Neural progenitor cell (in vitro differentiated cells): ENCODE measurements at regions not wholly inside any gene's neighbourhood (a gene's known extent, or its start where the extent isn't known, plus 50 kb on each side); places are given as distances from the start of the nearest gene placed in this dataset.

ENCODE experiments used
- EZH2phosphoT487 ChIP-seq: fragments of 200-600 bp; sonication (generic); IDR thresholded peaks from 2 replicates; pipeline ENCODE4 v1.6.1; 2017; ENCODE audit warnings: antibody characterized with exemption
- TF ChIP-seq, protein P1 (sequence below): fragments of 200-600 bp; sonication (generic); IDR thresholded peaks from 2 replicates; pipeline ENCODE4 v1.5.1; 2017; ENCODE audit warnings: antibody characterized with exemption, mild to moderate bottlenecking

DNA sequence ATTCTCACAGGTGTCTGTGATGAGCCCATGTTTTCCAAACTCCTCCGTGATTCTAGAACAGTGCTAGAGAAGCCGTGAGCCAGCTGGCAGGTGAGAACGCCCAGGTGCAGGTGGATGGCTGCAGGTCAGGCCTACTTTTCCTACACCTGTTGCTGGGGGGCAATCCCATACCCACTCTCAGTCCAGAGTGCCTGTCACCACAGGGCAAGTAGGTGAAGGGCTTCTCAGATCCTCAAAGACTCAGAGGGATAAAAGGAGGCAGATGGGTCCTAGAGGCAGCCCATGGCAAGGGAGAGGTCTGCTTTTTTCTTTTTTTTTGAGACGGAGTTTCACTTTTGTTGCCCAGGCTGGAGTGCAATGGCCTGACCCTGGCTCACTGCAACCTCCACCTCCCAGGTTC, 50.7 kb upstream of the H6PD start:
- TF ChIP-seq, protein P1, sequence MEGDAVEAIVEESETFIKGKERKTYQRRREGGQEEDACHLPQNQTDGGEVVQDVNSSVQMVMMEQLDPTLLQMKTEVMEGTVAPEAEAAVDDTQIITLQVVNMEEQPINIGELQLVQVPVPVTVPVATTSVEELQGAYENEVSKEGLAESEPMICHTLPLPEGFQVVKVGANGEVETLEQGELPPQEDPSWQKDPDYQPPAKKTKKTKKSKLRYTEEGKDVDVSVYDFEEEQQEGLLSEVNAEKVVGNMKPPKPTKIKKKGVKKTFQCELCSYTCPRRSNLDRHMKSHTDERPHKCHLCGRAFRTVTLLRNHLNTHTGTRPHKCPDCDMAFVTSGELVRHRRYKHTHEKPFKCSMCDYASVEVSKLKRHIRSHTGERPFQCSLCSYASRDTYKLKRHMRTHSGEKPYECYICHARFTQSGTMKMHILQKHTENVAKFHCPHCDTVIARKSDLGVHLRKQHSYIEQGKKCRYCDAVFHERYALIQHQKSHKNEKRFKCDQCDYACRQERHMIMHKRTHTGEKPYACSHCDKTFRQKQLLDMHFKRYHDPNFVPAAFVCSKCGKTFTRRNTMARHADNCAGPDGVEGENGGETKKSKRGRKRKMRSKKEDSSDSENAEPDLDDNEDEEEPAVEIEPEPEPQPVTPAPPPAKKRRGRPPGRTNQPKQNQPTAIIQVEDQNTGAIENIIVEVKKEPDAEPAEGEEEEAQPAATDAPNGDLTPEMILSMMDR: no peak
- no peak for TF ChIP-seq EZH2phosphoT487
